Pons (tissue), 1 donor: ENCODE measurements at regions not wholly inside any gene's neighbourhood (a gene's known extent, or its start where the extent isn't known, plus 50 kb on each side); places are given as distances from the start of the nearest gene placed in this dataset.
"Not testable (repeated sequence)": the region's sequence is repeated elsewhere in the genome, so short reads cannot be mapped to it uniquely, and the experiment has no call there.

Source experiments
- DNase-seq: peaks from one replicate; pipeline ENCODE4 v3.0.0-alpha.2; 2016; ENCODE audit warnings: low spot score

DNA sequence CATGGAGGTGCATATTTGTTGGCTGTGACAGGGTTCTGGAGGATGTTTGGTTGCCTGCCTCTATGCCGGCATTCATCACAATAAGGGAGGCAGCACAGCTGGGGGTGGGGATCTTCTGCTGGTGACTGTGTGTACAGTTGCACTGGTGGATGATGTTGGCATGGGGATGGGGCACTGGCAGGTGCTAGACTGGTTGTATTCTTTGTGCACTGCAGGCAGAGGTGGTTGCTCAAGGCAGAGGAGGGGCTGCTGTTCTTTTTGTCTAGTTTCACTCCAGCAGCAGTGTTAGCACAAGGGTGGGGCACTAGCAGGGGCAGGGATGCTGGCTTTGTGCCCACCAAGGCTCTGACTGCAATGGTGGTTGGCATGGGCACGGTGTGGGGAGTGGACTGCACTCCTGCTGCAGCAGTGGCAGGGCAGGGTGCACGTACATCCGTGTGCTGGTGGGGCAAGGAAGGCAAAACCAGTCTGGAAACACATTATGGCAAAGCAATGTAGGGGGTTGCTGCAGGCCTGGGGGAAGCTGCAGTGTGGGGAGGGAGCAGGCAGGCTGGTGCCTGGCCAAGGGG is 69.3 kb downstream of the ISOC1 start:
- no peak for DNase-seq

DNA sequence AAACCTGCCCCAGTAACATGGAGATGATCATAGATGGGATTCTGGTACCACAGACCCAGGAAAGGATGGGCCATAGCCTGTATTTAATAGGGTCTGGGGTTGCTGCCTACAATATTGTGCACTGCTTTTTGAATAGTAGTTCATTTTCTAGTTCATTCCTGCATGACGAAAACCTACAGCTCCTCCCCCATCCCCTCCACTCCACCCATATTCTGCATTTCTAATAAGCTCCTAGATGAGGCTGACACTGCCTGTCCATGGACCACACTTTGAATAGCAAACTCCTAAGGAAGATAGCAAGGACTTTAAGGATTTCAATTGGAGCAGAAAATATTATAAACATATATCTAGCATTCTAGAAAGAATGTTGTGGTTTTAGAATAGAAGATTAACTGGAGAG is 75.5 kb downstream of the ISOC1 start:
- DNase-seq: no peak

DNA sequence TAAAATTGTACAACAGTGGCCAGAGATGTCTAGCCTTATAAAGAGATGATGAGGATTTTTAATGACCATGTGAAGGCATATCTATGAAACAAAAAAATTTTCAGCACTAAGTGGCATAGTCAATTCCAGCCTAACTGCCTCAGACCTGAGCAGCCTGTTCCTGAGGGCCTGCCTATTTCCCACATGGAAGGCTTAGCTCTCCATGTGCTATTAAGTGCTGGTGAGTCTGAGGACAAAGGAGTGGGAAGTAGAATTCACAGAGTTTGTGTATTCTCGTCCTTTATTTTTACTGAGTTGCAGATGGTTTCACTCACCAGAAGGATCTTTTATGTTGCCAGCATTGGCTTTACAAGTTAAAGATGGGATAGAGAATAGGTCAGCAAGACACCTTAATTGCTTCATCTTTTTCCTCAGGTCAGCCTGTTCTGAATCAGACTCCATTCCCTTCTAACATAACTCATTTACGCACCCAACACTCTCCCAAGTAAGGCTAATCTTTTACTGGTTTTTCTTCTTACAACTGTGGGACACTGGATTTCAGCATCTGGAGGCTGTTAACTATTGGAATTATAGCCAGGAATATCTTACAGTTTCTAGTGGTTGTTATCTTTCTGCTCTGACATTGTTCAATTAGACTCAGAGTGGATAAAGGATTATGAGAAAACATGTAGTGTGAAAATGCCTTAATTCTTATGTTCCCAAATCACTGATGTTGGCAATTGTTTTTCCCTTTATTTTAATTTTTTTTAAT is 76.8 kb downstream of the ISOC1 start:
- DNase-seq: no peak

DNA sequence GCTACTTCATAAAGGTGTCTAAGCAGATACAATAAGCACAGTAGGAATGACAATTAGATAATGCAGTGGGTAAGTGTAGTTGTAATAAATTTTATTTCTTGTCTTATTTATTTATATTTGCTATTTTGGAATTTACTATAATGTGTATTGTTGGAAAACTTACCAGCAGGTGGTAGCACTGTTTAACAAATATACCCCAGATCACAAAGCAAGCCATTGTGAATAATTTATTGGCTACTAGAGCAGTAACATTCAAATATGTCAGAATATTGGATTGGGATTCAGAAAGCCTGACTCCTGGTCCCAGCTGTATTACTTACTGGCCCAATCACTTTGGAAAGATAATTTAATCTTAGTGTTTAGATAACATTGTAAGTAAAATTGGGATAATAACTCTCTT is 78.0 kb downstream of the ISOC1 start:
- DNase-seq: peak; percentile 78

DNA sequence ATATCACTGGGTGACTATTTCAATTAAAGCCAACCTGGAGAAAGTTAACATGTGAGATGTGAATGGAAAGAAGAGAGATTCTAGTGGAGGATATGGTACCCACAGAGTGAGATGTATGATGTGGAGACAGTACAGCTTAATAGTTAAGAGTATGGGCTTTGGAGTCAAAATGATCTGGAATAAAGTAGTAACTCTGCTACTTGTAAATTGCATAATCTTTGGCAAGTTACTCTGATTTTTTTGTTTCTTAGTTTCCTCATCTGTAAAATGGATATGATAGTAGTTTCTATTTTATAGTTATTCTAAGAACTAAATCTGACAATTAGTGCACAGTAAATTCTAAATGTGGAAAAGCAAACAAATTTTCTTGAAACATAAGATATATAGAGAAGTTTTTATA is 79.2 kb downstream of the ISOC1 start:
- DNase-seq: no peak

DNA sequence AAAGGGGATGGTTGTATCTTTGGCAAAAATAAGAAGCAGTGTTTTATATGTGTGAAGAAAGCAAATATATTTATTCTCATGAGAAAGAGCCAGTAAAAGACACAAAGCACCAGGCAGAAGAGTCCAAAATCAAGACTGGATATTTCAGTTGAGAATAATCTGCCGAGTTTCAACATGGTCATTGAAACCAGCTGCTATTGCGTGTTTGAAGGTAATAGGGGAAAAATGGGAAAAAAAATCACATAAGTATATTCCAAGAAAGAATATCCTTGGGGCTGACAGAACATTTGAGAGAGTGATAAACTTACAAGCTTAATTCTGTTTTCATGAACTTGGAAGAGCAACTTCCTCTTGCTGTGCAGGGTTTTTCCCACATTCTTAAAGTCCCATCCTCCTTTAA is 79.9 kb downstream of the ISOC1 start:
- no peak for DNase-seq

DNA sequence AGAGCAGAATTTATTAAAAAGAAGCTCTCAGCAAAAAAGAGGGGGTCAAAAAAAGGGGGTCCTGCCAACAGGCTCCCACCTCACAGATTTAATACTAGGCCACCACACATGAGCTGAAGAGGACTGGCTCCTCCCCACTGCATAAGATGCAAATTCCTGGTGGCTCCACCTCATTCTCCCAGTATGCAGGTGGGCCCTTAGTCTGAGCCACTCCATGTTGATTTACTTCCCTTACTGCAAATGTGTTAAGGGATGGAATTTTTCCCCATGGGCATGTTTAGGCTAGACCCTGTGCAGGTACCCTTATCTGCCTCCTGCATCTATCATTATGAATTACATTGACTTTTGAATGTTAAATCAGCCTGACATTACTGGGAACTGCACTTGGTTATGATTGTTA is 82.9 kb downstream of the ISOC1 start:
- DNase-seq: no peak

DNA sequence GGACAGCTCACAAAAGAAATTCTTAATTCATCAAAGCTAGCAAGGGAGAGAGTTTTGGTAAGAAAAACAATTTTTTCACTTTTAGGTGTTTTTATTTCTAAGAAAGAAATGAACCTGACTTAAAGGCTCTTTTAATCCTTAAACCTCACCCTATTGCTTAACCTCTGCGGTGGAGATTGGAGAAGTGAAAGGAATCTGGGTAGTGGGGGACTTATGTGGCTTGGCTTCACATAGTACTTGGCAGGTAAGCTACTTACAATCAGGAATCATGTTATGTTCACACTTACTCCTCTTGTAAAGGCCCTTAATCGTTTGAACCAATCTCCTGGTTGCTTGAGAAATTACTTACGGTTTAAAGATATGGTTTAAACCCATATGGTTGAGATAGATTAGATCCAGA is 104.8 kb downstream of the ISOC1 start:
- no peak for DNase-seq

DNA sequence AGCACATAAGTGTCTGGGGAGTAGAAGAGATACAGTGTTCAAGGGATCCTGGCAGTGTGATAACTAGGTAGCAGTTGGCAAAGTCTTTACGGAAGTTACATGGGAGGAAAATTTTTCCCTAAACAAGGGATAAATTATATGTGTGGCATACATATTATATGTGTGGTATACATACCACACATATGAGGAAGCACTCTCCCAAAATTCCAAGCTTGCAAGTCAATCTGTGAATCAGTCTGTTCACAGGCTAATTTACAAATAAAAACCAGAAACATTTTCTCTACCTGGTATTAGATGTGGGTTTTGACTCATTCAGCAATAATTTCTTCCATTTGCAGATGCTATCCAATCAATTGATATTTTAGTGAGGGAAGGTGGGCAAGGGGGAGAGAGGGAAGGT is 110.0 kb downstream of the ISOC1 start:
- DNase-seq: no peak

DNA sequence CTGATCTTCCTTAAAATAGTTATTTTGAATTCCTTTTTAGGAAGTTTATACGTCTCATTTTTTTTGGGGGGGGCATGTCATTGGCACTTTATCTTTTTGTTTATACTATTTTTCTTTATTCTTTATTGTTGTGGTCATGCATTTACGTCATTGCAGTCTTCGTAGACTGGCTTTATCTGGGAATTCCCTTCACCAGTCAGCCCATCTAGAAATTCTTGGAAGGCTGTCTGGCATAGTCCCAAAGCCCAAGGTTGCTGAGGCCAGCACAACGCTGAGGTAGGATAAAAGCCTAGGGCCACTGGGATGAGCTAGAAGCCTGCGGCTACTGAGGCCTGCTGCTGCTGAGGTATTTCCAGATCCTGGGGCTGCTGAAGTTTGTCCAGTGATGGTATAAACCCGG is 121.5 kb downstream of the ISOC1 start:
- DNase-seq: no peak

DNA sequence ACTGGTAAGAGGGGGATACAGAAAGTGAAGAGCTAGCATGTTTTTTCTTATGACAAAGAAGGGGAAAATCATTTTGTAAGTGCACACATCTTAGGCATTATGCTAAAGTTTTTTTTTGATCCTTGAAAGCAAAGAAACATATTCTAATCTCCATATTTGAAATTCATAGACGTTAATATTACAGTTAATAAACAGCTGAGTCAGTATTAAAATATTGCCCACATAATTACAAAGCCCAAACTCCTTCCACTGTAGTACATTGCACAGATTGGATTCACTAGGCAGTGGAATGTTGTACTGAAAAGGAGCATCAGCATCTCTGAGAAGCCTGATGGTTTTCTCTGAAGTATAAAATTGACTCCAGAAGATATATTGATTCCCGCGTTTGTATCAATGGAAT is 122.6 kb downstream of the ISOC1 start:
- no peak for DNase-seq

DNA sequence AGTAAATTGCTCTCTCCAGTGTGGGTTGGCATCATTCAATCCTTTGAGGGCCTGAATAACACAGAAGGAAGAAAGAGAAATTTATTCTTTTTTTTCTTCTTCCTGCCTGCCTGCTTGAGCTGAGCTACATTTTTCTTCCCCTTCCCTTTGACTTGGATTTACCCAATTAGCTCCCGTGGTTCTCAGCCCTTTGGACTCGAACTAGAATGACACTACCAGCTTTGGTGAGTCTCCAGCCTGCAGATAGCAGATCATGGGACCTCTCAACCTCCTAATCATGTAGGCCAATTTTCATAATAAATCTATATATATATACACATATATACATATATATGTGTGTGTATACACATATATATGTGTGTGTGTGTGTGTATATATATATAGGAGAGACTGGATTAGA is 128.6 kb downstream of the ISOC1 start:
- no peak for DNase-seq

DNA sequence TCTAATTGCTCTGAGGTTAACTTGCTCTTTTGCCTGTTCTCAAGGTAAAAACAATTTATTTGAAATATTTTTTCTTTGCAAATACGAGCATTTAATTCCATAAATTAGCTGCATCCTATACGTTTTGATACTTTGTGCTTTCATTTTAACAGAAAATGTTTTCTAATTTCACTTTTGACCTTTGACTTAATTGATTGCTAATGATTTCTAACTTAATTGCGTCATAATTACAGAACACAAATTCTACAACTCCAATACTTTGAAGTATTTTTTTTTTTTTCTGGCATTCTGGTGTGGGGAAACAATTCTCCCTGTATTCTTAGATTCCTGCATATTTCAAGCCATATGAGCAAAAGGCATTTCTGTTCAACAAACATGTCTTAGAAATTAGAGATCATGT is 134.0 kb downstream of the ISOC1 start:
- DNase-seq: no peak

DNA sequence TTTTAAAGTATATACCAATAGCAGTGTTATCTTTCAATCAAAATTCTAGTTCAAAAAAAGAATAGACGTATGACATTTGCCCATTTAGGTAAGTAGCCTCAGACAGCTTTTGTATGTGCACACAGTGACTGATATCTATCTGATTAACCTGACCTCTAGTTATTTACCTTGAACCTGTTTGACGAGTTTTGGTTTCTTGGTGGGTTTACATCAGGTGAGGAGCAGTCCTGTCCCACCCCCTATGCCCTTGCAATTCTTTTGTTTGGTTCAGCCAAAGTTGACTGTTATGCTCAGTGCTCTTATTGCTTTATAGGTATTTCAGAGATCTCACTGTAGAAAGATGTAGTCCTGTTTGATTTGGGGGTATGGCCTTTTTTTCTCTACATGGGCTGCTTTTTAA is 147.2 kb downstream of the ISOC1 start:
- no peak for DNase-seq

DNA sequence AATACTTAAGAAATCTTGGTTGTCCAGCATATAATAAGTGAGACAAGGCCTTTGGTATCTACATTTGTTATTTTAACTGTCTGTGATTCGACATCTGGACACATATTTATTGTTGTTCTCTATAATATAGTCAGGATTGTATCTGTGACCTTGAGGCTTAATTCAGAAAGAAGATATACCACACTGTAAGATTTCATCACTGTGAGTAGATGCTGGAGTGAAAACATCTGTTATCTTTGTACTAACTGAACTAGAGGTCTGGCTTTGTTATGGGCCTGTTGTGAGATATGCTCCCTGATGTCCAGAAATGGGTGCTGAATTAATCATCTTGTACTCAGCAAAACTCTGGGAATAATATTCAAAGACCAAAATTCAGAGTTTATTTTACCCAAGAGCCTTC is 148.5 kb downstream of the ISOC1 start:
- DNase-seq: no peak

DNA sequence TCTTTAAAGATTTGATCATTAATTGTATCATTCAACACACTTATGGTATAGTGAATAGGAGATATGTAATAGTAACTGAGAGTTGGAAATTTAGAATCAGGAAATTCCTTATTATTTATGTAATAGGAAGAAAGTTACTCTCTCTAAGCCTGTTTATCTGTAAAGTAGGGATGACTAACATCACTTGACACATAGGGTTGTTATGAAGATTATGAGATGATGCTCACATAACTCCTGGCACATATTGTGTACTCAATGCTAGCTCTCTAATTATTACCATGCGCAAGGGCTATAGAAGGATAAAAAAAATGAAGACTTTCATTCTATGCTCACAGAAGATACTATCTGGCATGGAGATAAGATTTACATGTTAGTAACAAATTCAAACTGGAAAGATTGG is 149.9 kb downstream of the ISOC1 start:
- DNase-seq: no peak

DNA sequence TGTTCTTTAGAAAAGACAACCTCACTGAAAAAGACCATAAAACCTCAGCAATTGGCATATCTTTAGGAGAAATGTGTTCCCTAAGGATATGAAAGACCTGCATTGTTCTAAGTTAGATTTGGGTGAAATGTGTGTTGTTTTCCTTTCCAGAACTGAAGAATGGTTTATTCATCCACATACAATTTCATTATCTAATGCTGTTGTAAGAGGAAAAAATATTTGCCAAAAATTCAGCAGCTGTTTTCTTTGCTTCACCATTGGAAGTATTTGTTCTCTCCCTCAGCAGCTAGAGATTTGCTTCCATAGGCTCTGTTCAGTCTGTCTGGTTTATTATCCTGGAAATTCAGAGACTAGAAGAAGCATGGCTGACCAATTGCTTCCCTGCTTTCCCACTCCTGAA is 150.9 kb downstream of the ISOC1 start:
- peak; percentile 98 for DNase-seq

DNA sequence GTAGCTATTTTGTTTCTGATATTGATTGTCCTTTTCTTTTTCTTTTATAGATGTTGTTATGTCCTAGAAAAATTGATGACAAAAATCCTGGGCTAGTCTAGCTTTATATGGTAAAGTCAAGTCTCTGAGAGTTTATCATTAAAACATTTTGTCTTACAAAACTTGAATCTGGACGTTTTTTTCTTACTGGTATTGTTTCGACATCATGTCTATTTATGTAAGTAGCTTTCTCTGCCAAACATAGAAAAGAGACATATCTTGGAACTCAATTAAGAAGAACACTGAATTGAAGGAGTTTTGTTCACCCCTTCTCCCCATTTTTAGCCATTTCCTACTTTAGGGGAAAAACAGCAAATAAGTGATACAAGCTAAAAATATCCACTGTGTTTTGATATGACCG is 151.5 kb downstream of the ISOC1 start:
- peak; percentile 45 for DNase-seq

DNA sequence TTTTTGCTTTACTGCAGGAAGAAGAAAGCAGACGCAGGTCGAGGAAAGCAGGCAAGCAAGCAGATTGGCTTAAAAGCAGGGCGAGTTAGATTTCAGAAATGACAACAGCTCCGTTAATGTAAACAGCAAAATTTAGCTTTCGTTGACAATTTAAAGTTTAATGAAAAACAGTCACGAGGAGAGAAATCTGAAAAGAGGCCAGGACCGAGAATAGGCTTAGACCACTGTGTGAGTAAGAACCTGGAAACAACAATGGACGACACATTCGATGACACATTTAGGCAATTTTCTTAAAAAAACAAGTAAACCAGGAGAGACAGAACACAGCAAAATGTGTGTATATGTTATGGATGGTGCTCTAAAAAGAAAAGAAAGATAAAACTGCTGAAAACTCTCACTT is 155.3 kb downstream of the ISOC1 start:
- no peak for DNase-seq

DNA sequence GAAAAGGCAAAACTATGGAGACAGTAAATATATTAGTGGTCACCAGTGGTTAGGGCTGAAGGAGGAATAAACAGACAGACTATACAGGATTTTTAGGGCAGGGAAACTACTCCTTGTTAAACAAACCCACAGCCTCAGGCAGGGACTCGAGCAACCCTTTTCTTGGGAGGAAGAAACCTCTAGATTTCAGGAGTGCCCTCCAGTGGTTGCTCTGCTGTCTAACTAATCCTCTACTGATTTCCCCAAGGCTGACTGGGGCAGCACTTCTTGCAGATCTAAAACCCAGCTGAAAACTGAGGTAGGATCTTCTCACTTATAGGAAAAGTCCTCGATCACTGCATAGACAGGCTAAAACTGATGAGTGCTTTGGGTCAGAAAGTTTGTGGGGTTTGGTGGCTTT is 176.8 kb downstream of the ISOC1 start:
- DNase-seq: peak; percentile 32

DNA sequence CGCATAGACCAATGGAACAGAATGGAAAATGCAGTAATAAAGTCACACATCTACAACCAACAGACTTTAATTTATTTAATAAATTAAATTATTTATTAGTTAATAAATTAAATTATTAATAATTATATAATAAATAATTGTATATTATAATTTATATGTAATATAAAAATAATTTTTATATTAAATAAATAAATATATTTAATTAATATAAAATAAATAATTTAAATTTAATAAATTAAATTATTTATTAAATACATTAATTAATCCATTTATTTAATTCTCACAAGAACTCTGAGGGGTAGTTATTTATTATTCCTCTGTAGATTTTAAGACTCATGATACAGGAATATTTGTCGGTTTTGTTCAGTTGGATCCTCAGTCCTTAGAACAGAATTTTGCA is 176.1 kb upstream of the ADAMTS19 start:
- DNase-seq: no peak

DNA sequence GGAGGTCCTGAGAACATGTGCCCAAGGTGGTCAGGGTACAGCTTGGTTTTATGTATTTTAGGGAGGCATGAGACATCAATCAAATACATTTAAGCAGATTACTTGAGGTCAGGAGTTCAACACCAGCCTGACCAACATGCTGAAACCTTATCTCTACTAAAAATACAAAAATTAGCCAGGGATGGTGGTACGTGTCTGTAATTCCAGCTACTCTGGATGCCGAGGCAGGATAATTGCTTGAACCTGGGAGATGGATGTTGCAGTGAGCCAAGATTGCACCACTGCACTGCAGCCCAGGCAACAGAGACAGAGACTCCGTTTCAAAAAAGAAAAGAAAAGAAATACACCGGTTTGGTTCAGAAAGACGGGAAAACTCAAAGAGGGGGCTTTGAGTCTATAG is 165.9 kb upstream of the ADAMTS19 start:
- not testable (repeated sequence) for DNase-seq

DNA sequence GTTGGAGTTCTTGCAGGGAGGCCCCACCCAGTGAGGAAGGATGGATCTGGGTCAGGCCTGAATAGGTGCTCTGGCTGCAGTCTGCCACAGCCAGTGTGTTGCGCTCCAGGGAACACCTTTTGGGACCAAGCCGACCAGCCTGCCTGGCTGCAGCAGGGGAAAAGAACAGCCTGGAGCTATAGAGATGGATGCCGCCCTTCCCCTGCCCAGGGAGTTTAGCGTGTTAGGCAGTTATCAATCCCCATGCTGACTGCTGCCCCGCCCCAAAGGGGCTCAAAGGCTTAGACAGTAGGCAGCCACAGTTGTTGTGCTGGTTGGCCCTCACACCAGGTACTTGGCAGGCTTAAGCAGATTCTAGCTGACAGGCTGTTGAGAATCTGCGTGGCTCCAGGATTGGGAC is 153.4 kb upstream of the ADAMTS19 start:
- no peak for DNase-seq

DNA sequence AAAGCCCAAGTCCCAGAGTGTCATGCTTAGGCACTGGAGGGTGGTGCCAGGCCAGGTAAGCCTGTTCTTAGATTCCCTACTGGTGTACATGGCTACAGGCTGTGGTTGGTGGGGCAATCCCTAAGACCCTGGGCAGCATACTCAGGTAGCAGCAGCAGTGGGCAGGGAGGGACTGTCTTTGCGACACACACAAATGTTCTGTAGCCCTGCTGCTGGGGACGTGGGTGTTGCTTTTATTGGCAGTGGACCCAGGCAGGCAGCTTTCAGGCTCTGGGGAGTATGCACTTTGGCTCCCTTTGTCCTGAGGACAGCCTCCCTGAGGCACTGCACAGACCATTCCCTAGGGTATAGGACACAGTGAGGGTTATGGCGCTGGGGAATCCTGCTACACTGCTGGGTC is 137.1 kb upstream of the ADAMTS19 start:
- DNase-seq: no peak
